ENCODE measurements at regions not wholly inside any gene's neighbourhood (a gene's known extent, or its start where the extent isn't known, plus 50 kb on each side); places are given as distances from the start of the nearest gene placed in this dataset.

DNA sequence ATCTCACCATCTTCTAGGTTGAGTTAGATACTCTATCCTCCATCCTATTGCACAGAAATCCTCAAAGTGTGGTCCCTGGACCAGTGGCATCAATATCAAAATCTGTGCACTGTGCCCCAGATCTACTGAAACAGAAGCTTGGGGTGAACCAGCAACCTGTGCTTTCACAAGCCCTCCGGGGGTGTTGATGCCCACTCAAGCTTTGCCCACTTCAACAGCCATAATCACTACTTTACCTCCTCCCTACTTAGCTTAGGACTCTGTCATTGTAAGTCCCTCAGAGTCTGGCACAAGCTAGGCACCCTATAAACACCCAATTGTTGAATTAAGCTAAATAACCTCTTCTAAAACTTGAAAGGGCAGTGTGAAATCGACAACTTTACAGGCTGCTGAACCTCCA lies 144.2 kb upstream of the SOD1 start:
- TF ChIP-seq ZNF324 (CRISPR knock-in tag; IDR thresholded peaks at IDR 0.05) (no peak), KDM2B (CRISPR knock-in tag; IDR thresholded peaks at IDR 0.05) (no peak), TBP (optimal IDR thresholded peaks at IDR 0.05; ENCODE audit: low read depth, low read length) (no peak), PHF21A (IDR thresholded peaks at IDR 0.05; ENCODE audit: borderline replicate concordance, low read depth) (no peak), IRF2 (CRISPR knock-in tag; IDR thresholded peaks at IDR 0.05) (no peak), ZBTB17 (CRISPR knock-in tag; IDR thresholded peaks at IDR 0.05) (no peak), CHD4 (IDR thresholded peaks at IDR 0.05; ENCODE audit: insufficient read depth, insufficient replicate concordance, low read depth, low read length, poor library complexity, severe bottlenecking) (no peak), ZNF561 (CRISPR knock-in tag; conservative IDR thresholded peaks at IDR 0.05) (no peak), ATF2 (CRISPR knock-in tag; IDR thresholded peaks at IDR 0.05) (no peak), ZBTB1 (CRISPR knock-in tag; IDR thresholded peaks at IDR 0.05; ENCODE audit: borderline replicate concordance, low read depth) (no peak), DDX20 (tag; IDR thresholded peaks at IDR 0.05; ENCODE audit: low read depth) (no peak), HNRNPUL1 (IDR thresholded peaks at IDR 0.05; ENCODE audit: low read length) (no peak), HNRNPH1 (optimal IDR thresholded peaks at IDR 0.05; ENCODE audit: low read depth, low read length) (no peak), TRIM28 (IDR thresholded peaks at IDR 0.05) (no peak), ZNF695 (CRISPR knock-in tag; IDR thresholded peaks at IDR 0.05) (no peak), ZBED1 (IDR thresholded peaks at IDR 0.05) (no peak), RHOXF2B (CRISPR knock-in tag; conservative IDR thresholded peaks at IDR 0.05) (no peak), ELF4 (CRISPR knock-in tag; IDR thresholded peaks at IDR 0.05) (no peak)
- TF ChIP-seq, protein P1, sequence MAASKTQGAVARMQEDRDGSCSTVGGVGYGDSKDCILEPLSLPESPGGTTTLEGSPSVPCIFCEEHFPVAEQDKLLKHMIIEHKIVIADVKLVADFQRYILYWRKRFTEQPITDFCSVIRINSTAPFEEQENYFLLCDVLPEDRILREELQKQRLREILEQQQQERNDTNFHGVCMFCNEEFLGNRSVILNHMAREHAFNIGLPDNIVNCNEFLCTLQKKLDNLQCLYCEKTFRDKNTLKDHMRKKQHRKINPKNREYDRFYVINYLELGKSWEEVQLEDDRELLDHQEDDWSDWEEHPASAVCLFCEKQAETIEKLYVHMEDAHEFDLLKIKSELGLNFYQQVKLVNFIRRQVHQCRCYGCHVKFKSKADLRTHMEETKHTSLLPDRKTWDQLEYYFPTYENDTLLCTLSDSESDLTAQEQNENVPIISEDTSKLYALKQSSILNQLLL (CRISPR knock-in tag; IDR thresholded peaks at IDR 0.05; ENCODE audit: borderline replicate concordance): no peak
- 0% methylated on average over 2 of the region's 2 CpGs for WGBS (ENCODE audit: insufficient coverage, low coverage, missing lambda C conversion rate)
- in situ Hi-C loops (cut with MboI) (no loop called here), intact Hi-C loops (cut with micrococcal nuclease) (no loop called here)
- CTCF ChIA-PET (ENCODE audit: low intra/inter-chr PET ratio): no interaction called here
- POLR2A ChIA-PET: no interaction called here
- Histone ChIP-seq H2AFZ (ENCODE audit: low read depth, low read length) (no peak overlapping the region), H3K9me1 (ENCODE audit: control insufficient read depth, insufficient read depth, low read length) (no peaks in the 10 kb centered on the region), H3K27ac (ENCODE audit: extremely low read depth, low read depth, low read length) (no peak overlapping the region), H3K4me1 (replicated peaks in 1 of 2; ENCODE audit: control insufficient read depth in 2 of 2, insufficient read depth in 2 of 2, low read length in 2 of 2) (no peaks in the 10 kb centered on the region; a peak in 1 of 5 replicates), H3K9me3 (replicated peaks; ENCODE audit: control insufficient read depth, insufficient read depth, low read depth, low read length) (no peaks in the 10 kb centered on the region), H3K79me2 (ENCODE audit: control insufficient read depth, insufficient read depth, low read length) (no peaks in the 10 kb centered on the region), H3K27me3 (ENCODE audit: control insufficient read depth in 2 of 2, insufficient read depth in 2 of 2, low read length in 2 of 2) (peaks cover 17 to 35% of the 10 kb centered on the region in 2 experiments; a peak in 4 of 5 replicates), H3K4me3 (no peak overlapping the region), H3K4me2 (ENCODE audit: insufficient read depth, low read length) (no peak overlapping the region), H4K20me1 (replicated peaks; ENCODE audit: control insufficient read depth, insufficient read depth, low read length) (no peaks in the 10 kb centered on the region), H3K36me3 (ENCODE audit: control insufficient read depth, insufficient read depth, low read length) (no peaks in the 10 kb centered on the region), H3K9ac (ENCODE audit: insufficient read depth in 1 of 2, low read depth in 2 of 2, low read length in 2 of 2) (no peak overlapping the region)
- no peak for FAIRE-seq
- BruUV-seq (replicated peaks): no TSS peak
- no peak for DNase-seq (ENCODE audit: extremely low read depth in 1 of 4, low spot score in 3 of 4)
- no peak for ATAC-seq
